ENCODE measurements at regions not wholly inside any gene's neighbourhood (a gene's known extent, or its start where the extent isn't known, plus 50 kb on each side); places are given as distances from the start of the nearest gene placed in this dataset.

DNA sequence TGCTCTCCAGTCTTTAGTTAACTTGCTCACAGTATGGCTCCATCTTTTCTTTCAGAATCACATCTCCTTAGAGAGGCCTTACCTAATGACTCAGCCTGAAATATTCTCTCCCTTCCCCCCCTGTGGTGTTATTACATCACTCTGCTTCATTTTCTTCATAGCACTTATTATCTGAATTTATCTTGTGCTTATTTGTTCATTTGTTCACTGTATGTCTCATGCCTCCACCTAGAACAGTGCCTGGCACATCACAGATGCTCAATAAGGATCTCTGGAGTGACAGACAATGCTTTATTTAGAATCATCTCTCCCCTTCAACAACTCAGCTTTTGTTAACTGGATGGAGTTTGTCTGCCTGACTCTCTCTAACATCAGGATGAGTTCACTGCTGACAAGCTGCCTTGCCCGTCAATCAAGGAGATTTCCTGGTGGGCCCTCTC lies 96.6 kb upstream of the MAN1A1 start:
- H3K36me3 Mint-ChIP-seq: no peaks in the 10 kb centered on the region
- H4K20me1 ChIP-seq (ENCODE audit: insufficient read depth, low read length): no peaks in the 10 kb centered on the region
- WGBS (ENCODE audit: insufficient coverage): 100% methylated on average over 1 of the region's 1 CpG
- H3K4me2 ChIP-seq (replicated peaks; ENCODE audit: extremely low read depth, low read length, poor library complexity, severe bottlenecking): no peak overlapping the region
- intact Hi-C loops (cut with micrococcal nuclease): no loop called here
- H3K4me3 Mint-ChIP-seq: no peak overlapping the region
- H3K79me2 ChIP-seq (ENCODE audit: insufficient read depth, low read length): no peaks in the 10 kb centered on the region
- H3K27ac ChIP-seq (ENCODE audit: low read depth in 1 of 2, low read length in 2 of 2): no peak overlapping the region
- peak; percentile 32 to 66 (median 49) for DNase-seq
- TF ChIP-seq, protein P1, sequence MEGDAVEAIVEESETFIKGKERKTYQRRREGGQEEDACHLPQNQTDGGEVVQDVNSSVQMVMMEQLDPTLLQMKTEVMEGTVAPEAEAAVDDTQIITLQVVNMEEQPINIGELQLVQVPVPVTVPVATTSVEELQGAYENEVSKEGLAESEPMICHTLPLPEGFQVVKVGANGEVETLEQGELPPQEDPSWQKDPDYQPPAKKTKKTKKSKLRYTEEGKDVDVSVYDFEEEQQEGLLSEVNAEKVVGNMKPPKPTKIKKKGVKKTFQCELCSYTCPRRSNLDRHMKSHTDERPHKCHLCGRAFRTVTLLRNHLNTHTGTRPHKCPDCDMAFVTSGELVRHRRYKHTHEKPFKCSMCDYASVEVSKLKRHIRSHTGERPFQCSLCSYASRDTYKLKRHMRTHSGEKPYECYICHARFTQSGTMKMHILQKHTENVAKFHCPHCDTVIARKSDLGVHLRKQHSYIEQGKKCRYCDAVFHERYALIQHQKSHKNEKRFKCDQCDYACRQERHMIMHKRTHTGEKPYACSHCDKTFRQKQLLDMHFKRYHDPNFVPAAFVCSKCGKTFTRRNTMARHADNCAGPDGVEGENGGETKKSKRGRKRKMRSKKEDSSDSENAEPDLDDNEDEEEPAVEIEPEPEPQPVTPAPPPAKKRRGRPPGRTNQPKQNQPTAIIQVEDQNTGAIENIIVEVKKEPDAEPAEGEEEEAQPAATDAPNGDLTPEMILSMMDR (IDR thresholded peaks at IDR 0.05): no peak
- peaks cover 74% of the 10 kb centered on the region for H3K4me1 Mint-ChIP-seq
- H3K9me3 ChIP-seq (replicated peaks in 1 of 2; ENCODE audit: control insufficient read depth in 1 of 2, insufficient read depth in 1 of 2, low read length in 2 of 2): peaks cover 0 to 2% of the 10 kb centered on the region in 2 donors
- peaks cover 2 to 7% (median 2%) of the 10 kb centered on the region in 3 donors for H3K27me3 Mint-ChIP-seq (ENCODE audit: low read depth in 3 of 3)
- H3K9me3 Mint-ChIP-seq: peaks cover 2 to 10% (median 5%) of the 10 kb centered on the region in 7 donors
- no peak overlapping the region for H3K9ac ChIP-seq (ENCODE audit: insufficient read depth, low read length, poor library complexity, severe bottlenecking)
- H3K27ac Mint-ChIP-seq: peak overlapping the region in 3 of 7 donors; percentile 7 to 81 (median 32)
- H3K4me3 ChIP-seq (replicated peaks in 1 of 3; ENCODE audit: low read depth in 2 of 3, low read length in 3 of 3): no peak overlapping the region
- no peak overlapping the region for H2AFZ ChIP-seq (ENCODE audit: insufficient read depth, low read depth, low read length, poor library complexity, severe bottlenecking)
- H3K4me1 ChIP-seq (ENCODE audit: control insufficient read depth in 1 of 2, insufficient read depth in 2 of 2, low read length in 2 of 2): peaks cover 71 to 79% of the 10 kb centered on the region in 2 donors
- H3K27me3 ChIP-seq (ENCODE audit: control insufficient read depth in 2 of 2, insufficient read depth in 2 of 2, low read length in 2 of 2): no peaks in the 10 kb centered on the region
- H3K36me3 ChIP-seq (replicated peaks in 1 of 2; ENCODE audit: control insufficient read depth in 1 of 2, insufficient read depth in 2 of 2, low read length in 2 of 2): no peaks in the 10 kb centered on the region

DNA sequence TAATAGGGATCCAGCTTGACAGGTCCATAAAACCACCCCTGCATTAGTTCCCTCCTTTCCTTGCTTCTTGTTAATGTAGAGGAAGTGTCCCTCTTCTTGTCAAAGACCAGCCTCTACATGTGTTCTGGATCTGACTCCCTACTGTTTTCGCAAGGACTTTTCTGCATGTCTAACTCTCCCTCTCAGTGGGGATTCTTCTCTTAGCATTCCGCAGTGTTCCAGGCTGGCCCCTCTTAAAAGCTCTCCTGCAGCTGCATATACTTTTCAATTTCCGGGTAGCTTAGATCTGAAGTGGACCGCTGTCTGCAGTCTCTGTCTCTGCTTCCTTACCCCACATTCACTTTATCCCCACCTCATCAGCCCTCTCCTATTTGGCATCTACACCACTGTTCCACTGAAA lies 96.1 kb upstream of the MAN1A1 start:
- Histone ChIP-seq H3K4me1 (ENCODE audit: control insufficient read depth in 1 of 2, insufficient read depth in 2 of 2, low read length in 2 of 2) (peaks cover 69 to 78% of the 10 kb centered on the region in 2 donors), H3K79me2 (ENCODE audit: insufficient read depth, low read length) (no peaks in the 10 kb centered on the region), H3K4me3 (replicated peaks in 1 of 3; ENCODE audit: low read depth in 2 of 3, low read length in 3 of 3) (no peak overlapping the region), H3K9ac (ENCODE audit: insufficient read depth, low read length, poor library complexity, severe bottlenecking) (no peak overlapping the region), H3K36me3 (replicated peaks in 1 of 2; ENCODE audit: control insufficient read depth in 1 of 2, insufficient read depth in 2 of 2, low read length in 2 of 2) (no peaks in the 10 kb centered on the region), H3K9me3 (replicated peaks in 1 of 2; ENCODE audit: control insufficient read depth in 1 of 2, insufficient read depth in 1 of 2, low read length in 2 of 2) (peaks cover 0 to 7% of the 10 kb centered on the region in 2 donors), H3K4me2 (replicated peaks; ENCODE audit: extremely low read depth, low read length, poor library complexity, severe bottlenecking) (no peak overlapping the region), H3K27ac (ENCODE audit: low read depth in 1 of 2, low read length in 2 of 2) (no peak overlapping the region), H2AFZ (ENCODE audit: insufficient read depth, low read depth, low read length, poor library complexity, severe bottlenecking) (no peak overlapping the region), H3K27me3 (ENCODE audit: control insufficient read depth in 2 of 2, insufficient read depth in 2 of 2, low read length in 2 of 2) (no peaks in the 10 kb centered on the region), H4K20me1 (ENCODE audit: insufficient read depth, low read length) (no peaks in the 10 kb centered on the region)
- 96% methylated on average over 4 of the region's 4 CpGs for WGBS (ENCODE audit: insufficient coverage)
- intact Hi-C loops (cut with micrococcal nuclease): no loop called here
- no peak overlapping the region for H3K4me3 Mint-ChIP-seq
- H3K9me3 Mint-ChIP-seq: peaks cover 2 to 11% (median 5%) of the 10 kb centered on the region in 7 donors
- TF ChIP-seq, protein P1 (IDR thresholded peaks at IDR 0.05): no peak
- H3K27me3 Mint-ChIP-seq (ENCODE audit: low read depth in 3 of 3): peaks cover 2 to 7% (median 2%) of the 10 kb centered on the region in 3 donors
- H3K27ac Mint-ChIP-seq: peak overlapping the region in 2 of 7 donors; percentile 42 to 81
- H3K4me1 Mint-ChIP-seq: peaks cover 72% of the 10 kb centered on the region
- H3K36me3 Mint-ChIP-seq: no peaks in the 10 kb centered on the region
- DNase-seq: no peak
